DND-41 (cell line): ENCODE measurements at regions not wholly inside any gene's neighbourhood (a gene's known extent, or its start where the extent isn't known, plus 50 kb on each side); places are given as distances from the start of the nearest gene placed in this dataset.

Source experiments
- CTCF ChIP-seq: IDR thresholded peaks from 2 replicates; pipeline ENCODE4 v1.5.1; 2012; ENCODE audit warnings: borderline replicate concordance, low read length, moderate library complexity, mild to moderate bottlenecking; ENCODE audit not compliant: poor library complexity, severe bottlenecking; ENCODE audit errors: extremely low read depth
- EZH2 ChIP-seq: IDR thresholded peaks from 3 replicates; pipeline ENCODE4 v1.6.1; 2012; ENCODE audit warnings: borderline replicate concordance, low read depth, mild to moderate bottlenecking, moderate library complexity, low read length, inconsistent platforms; ENCODE audit not compliant: severe bottlenecking

- TF ChIP-seq CTCF = no peak
- TF ChIP-seq EZH2 = no peak
These were observed 577.4 kb downstream of the MED13L start for GRCh38 chr12:115700081-115700480.
